ENCODE measurements at regions not wholly inside any gene's neighbourhood (a gene's known extent, or its start where the extent isn't known, plus 50 kb on each side); places are given as distances from the start of the nearest gene placed in this dataset.

GRCh38 chr7:46559194-46559832 is 638.2 kb upstream of the IGFBP3 start:
- DNase-seq, result no peak

- peak; percentile 29 for DNase-seq
These were observed 637.6 kb upstream of the IGFBP3 start for GRCh38 chr7:46558482-46559193.

- DNase-seq, result peak; percentile 81
These were observed 636.7 kb upstream of the IGFBP3 start for GRCh38 chr7:46557781-46558180.

GRCh38 chr7:46557295-46557711 is 636.2 kb upstream of the IGFBP3 start:
- DNase-seq, result peak; percentile 72

GRCh38 chr7:46554688-46555422 is 633.8 kb upstream of the IGFBP3 start:
- no peak for DNase-seq

- no peak for DNase-seq
These were observed 630.5 kb upstream of the IGFBP3 start for GRCh38 chr7:46551603-46552002.

- no peak for DNase-seq
These were observed 629.8 kb upstream of the IGFBP3 start for GRCh38 chr7:46550864-46551263.

- no peak for DNase-seq
These were observed 629.0 kb upstream of the IGFBP3 start for GRCh38 chr7:46549892-46550639.

- no peak for DNase-seq
These were observed 628.3 kb upstream of the IGFBP3 start for GRCh38 chr7:46549347-46549746.

GRCh38 chr7:46547044-46547443 is 626.0 kb upstream of the IGFBP3 start:
- DNase-seq, result no peak

GRCh38 chr7:46545790-46546189 is 624.7 kb upstream of the IGFBP3 start:
- no peak for DNase-seq

- DNase-seq, result no peak
These were observed 623.4 kb upstream of the IGFBP3 start for GRCh38 chr7:46544396-46545008.

- no peak for DNase-seq
These were observed 621.0 kb upstream of the IGFBP3 start for GRCh38 chr7:46542076-46542475.

- DNase-seq, result no peak
These were observed 618.9 kb upstream of the IGFBP3 start for GRCh38 chr7:46539892-46540483.

GRCh38 chr7:46537191-46537905 is 616.3 kb upstream of the IGFBP3 start:
- DNase-seq, result no peak

- DNase-seq, result peak; percentile 92
These were observed 613.9 kb upstream of the IGFBP3 start for GRCh38 chr7:46534664-46535588.

- DNase-seq, result no peak
These were observed 612.9 kb upstream of the IGFBP3 start for GRCh38 chr7:46533946-46534345.

GRCh38 chr7:46532571-46532970 is 611.5 kb upstream of the IGFBP3 start:
- DNase-seq, result no peak

- DNase-seq, result no peak
These were observed 609.1 kb upstream of the IGFBP3 start for GRCh38 chr7:46530081-46530750.

- no peak for DNase-seq
These were observed 606.3 kb upstream of the IGFBP3 start for GRCh38 chr7:46527360-46527759.
